ENCODE measurements at regions not wholly inside any gene's neighbourhood (a gene's known extent, or its start where the extent isn't known, plus 50 kb on each side); places are given as distances from the start of the nearest gene placed in this dataset.

- TF ChIP-seq ZBTB8A (tag by site-specific recombination; IDR thresholded peaks at IDR 0.05) (no peak), ZSCAN30 (tag by site-specific recombination; IDR thresholded peaks at IDR 0.05) (no peak), CTCF (tag by site-specific recombination; IDR thresholded peaks at IDR 0.05) (no peak), ZNF610 (tag by site-specific recombination; IDR thresholded peaks at IDR 0.05; ENCODE audit: borderline replicate concordance) (no peak), REPIN1 (tag by site-specific recombination; IDR thresholded peaks at IDR 0.05; ENCODE audit: low read depth) (no peak), ZNF248 (tag by site-specific recombination; IDR thresholded peaks at IDR 0.05) (no peak), ZNF704 (tag by site-specific recombination; IDR thresholded peaks at IDR 0.05) (no peak), REST (tag by site-specific recombination; IDR thresholded peaks at IDR 0.05) (no peak), ZNF600 (tag by site-specific recombination; IDR thresholded peaks at IDR 0.05) (no peak), GLI4 (tag by site-specific recombination; IDR thresholded peaks at IDR 0.05) (no peak)
Observed at GRCh38 chr4:187692626-187693025, 302.9 kb upstream of the ZFP42 start.

Measured in HEK293 (cell line).